HUDEP-2 (cell line): ENCODE measurements at regions not wholly inside any gene's neighbourhood (a gene's known extent, or its start where the extent isn't known, plus 50 kb on each side); places are given as distances from the start of the nearest gene placed in this dataset.

ENCODE experiments used
- DNase-seq, 76 experiments: peaks; one replicate each; lab custom pipeline; 2025; ENCODE audit not compliant: unreplicated experiment in 76 of 76; lab: John Stamatoyannopoulos, UW

DNA sequence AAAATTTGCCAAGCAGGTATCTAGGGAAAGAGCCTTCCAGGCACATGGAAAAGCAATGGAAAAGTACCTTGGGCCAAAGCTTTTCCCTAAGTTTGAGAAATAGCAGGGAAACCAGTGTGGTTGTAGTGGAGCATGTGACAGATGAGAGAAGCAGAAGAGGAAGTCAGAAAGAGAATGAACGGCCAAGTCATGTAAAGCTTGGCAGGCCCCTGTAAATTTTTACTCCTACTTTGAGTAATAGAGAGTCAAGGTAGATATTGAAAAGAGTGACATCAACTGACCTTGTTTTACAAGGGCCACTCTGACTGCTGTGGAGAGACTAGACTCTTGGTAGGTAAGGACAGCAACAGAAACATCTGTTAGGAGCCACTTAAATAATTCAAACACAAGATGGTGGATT is 180.9 kb upstream of the PRMT6 start:
- DNase-seq = no peak

- no peak for DNase-seq
Measured at GRCh38 chr1:106876384-106876783, 180.1 kb upstream of the PRMT6 start.

DNA sequence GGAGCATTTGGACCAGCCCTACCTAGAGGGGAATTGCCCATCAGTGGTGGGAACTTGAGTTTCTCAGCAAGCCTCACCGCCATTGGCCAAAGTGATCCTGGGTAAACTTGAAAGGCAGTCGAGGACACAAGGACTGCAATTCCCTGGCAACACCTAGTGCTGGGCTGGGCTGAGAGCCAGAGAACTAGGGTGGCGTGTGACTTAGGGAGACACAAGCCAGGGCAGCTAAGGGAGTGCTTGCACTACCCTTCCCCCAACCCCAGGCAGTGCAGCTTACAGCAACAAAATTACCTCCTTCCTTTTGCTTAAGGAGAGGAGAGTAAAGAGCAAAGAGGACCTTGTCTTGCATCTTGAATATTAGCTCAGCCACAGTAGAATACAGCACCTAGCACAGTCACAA is 176.9 kb upstream of the PRMT6 start:
- DNase-seq = no peak

DNA sequence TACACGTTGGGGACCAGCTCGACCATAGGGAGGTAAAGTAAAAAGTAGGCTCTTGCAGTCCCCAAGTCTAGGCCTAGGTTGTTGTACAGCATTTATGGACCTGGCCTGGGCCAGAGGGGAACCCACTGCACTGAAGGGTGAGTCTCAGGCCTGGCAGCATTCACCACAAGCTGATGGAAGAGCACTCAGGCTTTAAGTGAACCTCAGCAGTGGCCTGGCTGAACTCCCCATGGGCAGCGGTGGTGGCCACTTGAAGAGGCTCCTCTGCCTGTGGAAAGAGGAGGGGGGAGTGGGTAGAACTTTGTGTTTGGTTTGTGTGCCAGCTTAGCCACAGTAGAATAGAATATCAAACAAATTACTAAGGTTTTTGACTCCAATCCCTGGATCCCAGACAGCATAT is 176.2 kb upstream of the PRMT6 start:
- DNase-seq = no peak

DNA sequence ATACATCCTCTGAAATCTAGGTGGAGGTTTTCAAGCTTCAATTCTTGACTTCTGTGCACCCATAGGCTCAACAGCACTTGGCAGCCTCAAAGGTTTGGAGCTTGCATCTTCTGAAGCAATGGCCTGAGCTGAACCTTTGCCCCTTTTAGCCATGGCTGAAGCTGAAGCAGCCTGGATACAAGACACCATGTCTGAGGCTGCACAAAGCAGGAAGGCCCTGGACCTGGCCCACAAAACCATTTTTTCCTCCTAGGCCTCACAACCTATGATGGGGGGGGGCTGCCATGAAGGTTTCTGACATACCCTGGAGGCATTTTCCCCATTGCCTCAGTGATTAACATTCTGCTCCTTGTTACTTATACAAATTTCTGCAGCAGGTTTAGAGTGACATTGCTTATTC is 173.3 kb upstream of the PRMT6 start:
- DNase-seq = no peak

GRCh38 chr1:106889059-106889458 is 167.4 kb upstream of the PRMT6 start:
- DNase-seq = no peak

DNA sequence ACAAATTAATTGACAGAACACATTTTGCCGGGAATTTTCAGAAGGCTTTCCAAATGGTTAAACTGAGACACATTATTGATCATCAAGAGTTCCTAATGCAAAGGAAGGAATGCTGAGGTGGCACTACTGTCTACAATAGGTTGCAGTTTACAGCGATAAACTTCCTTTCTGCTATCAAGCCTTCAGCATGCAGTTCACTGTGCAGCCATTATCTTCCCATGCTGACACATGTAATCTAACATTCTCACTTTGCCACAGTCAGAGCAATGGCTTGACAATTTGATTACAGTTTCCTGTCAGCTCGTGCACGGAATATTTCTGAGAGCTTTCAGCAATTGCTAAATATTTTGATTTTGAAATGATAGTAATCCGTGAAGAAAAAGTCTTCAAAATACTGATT is 166.9 kb upstream of the PRMT6 start:
- DNase-seq = no peak

- DNase-seq = no peak
Measured at GRCh38 chr1:106897976-106898375, 158.5 kb upstream of the PRMT6 start.

- DNase-seq = no peak
Measured at GRCh38 chr1:106899644-106900043, 156.8 kb upstream of the PRMT6 start.

DNA sequence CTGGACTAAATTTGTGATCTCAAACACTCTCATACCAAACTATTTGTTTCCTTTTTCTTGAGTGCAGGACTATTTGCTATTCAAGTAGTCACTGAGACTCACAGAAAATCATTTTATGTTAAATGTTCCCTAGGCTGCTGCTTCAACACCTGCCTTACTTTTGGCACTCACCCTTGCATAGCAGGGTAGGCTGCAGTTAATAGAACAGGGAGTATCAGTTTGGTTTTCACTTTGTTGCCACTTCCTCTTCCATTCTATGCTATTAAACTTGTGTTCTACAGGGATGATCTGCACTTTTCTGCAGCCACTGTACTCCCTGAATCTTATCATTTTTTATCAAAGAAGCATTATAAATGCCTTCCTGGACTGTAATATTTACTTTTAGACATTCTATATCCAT is 148.7 kb upstream of the PRMT6 start:
- DNase-seq = no peak

- no peak for DNase-seq
Measured at GRCh38 chr1:106908689-106909088, 147.8 kb upstream of the PRMT6 start.

- DNase-seq = no peak
Measured at GRCh38 chr1:106910798-106911197, 145.7 kb upstream of the PRMT6 start.

- DNase-seq = no peak
Measured at GRCh38 chr1:106912131-106912530, 144.3 kb upstream of the PRMT6 start.

- DNase-seq = no peak
Measured at GRCh38 chr1:106921186-106921585, 135.3 kb upstream of the PRMT6 start.

DNA sequence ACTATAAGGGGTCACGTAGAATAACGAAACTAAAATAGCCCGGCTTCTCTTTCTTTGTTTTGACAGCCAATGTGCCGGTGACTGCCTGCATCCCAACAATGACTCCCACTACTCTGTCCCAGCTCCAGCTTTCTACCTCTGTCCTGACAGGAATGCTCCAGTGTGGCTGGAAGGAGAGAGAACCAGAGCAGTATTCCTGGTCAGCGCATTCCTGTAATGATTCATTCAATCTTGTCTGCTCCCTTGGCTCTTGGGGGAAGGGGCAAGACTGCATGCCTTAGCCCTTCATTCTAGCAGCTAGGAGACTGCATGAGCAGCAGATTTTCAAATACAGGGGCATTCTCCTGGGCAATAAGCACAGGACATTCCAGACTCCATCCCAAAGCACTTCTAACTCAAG is 132.1 kb upstream of the PRMT6 start:
- no peak for DNase-seq

GRCh38 chr1:106925750-106926149 is 130.7 kb upstream of the PRMT6 start:
- DNase-seq = no peak

GRCh38 chr1:106926803-106927582 is 129.5 kb upstream of the PRMT6 start:
- DNase-seq = no peak

- no peak for DNase-seq
Measured at GRCh38 chr1:106937104-106937503, 119.4 kb upstream of the PRMT6 start.

- DNase-seq = no peak
Measured at GRCh38 chr1:106944721-106945120, 111.8 kb upstream of the PRMT6 start.

DNA sequence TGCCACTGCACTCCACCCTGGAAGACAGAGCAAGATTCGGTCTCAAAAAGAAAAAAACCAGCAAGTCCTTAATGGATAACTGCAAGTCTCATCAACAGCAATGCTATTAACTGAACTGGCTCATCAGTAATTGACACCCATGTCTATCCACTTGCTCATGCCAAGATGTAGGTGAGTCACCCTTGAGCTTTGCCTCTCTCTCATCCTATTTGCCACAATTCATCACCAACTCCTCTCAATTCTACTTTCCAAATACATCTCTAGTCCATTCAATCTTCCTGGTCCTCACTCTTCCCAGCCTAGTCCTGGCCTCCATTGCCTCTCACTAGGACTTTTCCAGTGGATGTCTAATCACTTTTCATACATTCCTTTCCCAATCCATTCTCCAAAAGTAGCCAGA is 103.7 kb upstream of the PRMT6 start:
- no peak for DNase-seq

DNA sequence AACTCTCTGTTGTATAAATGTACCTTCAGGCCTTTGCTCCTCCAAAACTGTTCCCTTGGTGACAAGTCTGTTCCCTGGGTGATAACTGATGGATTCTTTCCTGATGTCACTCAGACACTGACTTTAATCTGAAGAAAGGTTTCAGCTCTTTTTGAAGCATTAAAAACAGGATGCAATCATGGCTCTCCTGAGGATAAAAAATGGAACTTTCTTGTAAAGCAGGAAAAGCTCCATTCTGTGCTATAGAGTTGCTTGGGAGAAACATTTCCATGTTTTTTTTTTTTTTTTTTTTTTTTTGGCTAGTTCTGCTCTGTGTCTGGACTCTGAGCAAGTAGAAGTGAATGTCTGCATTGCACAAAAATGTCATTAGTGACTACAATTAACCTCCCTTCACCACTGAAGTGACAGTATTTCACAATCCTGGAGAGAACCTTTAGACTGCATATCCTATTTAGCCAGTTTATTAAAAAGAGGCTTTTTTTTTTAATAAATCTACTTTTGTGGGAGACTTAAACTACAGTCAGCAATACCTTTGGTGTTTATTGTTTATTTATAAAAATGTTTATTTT is 101.7 kb upstream of the PRMT6 start:
- DNase-seq = no peak

- no peak for DNase-seq
Measured at GRCh38 chr1:106956721-106957120, 99.8 kb upstream of the PRMT6 start.

- DNase-seq = no peak
Measured at GRCh38 chr1:106957795-106958194, 98.7 kb upstream of the PRMT6 start.
